ENCODE measurements at regions not wholly inside any gene's neighbourhood (a gene's known extent, or its start where the extent isn't known, plus 50 kb on each side); places are given as distances from the start of the nearest gene placed in this dataset.

GRCh38 chr2:19695706-19696105, 206.1 kb downstream of the TTC32 start:
- ATAC-seq (no peak), DNase-seq (ENCODE audit: low read depth, low spot score) (no peak)
- in situ Hi-C loops (cut with HindIII; ENCODE audit: low pct_unique_long_range_greater_than_20kb, low sequenced_read_pairs) (no loop called here), intact Hi-C loops (cut with micrococcal nuclease; ENCODE audit: unreplicated experiment) (no loop called here)
- H3K27ac ChIP-seq (ENCODE audit: low read length) = no peak overlapping the region
- H3K27me3 ChIP-seq (ENCODE audit: control insufficient read depth, insufficient read depth, low read length) = no peaks in the 10 kb centered on the region
- POLR2A ChIA-PET = no interaction called here
- no peaks in the 10 kb centered on the region for H3K36me3 ChIP-seq (ENCODE audit: control insufficient read depth, insufficient read depth, low read length)
- no TSS peak for BruUV-seq (replicated peaks)
- CTCF ChIA-PET = no interaction called here
- TF ChIP-seq REST (IDR thresholded peaks at IDR 0.05; ENCODE audit: insufficient read depth in 1 of 2, low read depth in 2 of 2, low read length in 1 of 2) = no peak
- no peak for TF ChIP-seq POLR2AphosphoS5 (IDR thresholded peaks at IDR 0.05; ENCODE audit: low read depth, low read length)
- no peak for TF ChIP-seq SIN3A (IDR thresholded peaks at IDR 0.05; ENCODE audit: borderline replicate concordance, insufficient read depth, low read depth, low read length)
- TF ChIP-seq TCF7L2 (IDR thresholded peaks at IDR 0.05; ENCODE audit: low read depth, low read length) = no peak
- no peak for TF ChIP-seq CTCF (IDR thresholded peaks at IDR 0.05)
- no peaks in the 10 kb centered on the region for H3K4me1 ChIP-seq (ENCODE audit: control insufficient read depth, insufficient read depth, low read length)
- H3K4me3 ChIP-seq (ENCODE audit: low read depth in 2 of 2, low read length in 2 of 2) = no peak overlapping the region
- no peaks in the 10 kb centered on the region for H3K9me3 ChIP-seq (ENCODE audit: control insufficient read depth, insufficient read depth, low read depth, low read length)

- POLR2A ChIA-PET = no interaction called here
- no peak for TF ChIP-seq TCF7L2 (IDR thresholded peaks at IDR 0.05; ENCODE audit: low read depth, low read length)
- no peak for TF ChIP-seq REST (IDR thresholded peaks at IDR 0.05; ENCODE audit: insufficient read depth in 1 of 2, low read depth in 2 of 2, low read length in 1 of 2)
- no peak for TF ChIP-seq POLR2AphosphoS5 (IDR thresholded peaks at IDR 0.05; ENCODE audit: low read depth, low read length)
- TF ChIP-seq CTCF (IDR thresholded peaks at IDR 0.05) = no peak
- TF ChIP-seq SIN3A (IDR thresholded peaks at IDR 0.05; ENCODE audit: borderline replicate concordance, insufficient read depth, low read depth, low read length) = no peak
- BruUV-seq (replicated peaks) = no TSS peak
- ATAC-seq (no peak), DNase-seq (ENCODE audit: low read depth, low spot score) (no peak)
- in situ Hi-C loops (cut with HindIII; ENCODE audit: low pct_unique_long_range_greater_than_20kb, low sequenced_read_pairs) = no loop called here
- Histone ChIP-seq H3K27ac (ENCODE audit: low read length) (no peak overlapping the region), H3K9me3 (ENCODE audit: control insufficient read depth, insufficient read depth, low read depth, low read length) (no peaks in the 10 kb centered on the region), H3K4me1 (ENCODE audit: control insufficient read depth, insufficient read depth, low read length) (no peaks in the 10 kb centered on the region), H3K36me3 (ENCODE audit: control insufficient read depth, insufficient read depth, low read length) (no peaks in the 10 kb centered on the region), H3K27me3 (ENCODE audit: control insufficient read depth, insufficient read depth, low read length) (no peaks in the 10 kb centered on the region), H3K4me3 (ENCODE audit: low read depth in 2 of 2, low read length in 2 of 2) (no peak overlapping the region)
- CTCF ChIA-PET = no interaction called here
- intact Hi-C loops (cut with micrococcal nuclease; ENCODE audit: unreplicated experiment) = no loop called here
These were observed 209.9 kb downstream of the TTC32 start for GRCh38 chr2:19691892-19692291.
